IMR-90 (cell line): ENCODE measurements at regions not wholly inside any gene's neighbourhood (a gene's known extent, or its start where the extent isn't known, plus 50 kb on each side); places are given as distances from the start of the nearest gene placed in this dataset.

ENCODE experiments used
- BHLHE40 ChIP-seq: fragments of 150-350 bp; IDR thresholded peaks from 2 replicates; pipeline ENCODE4 v1.6.1; 2016; ENCODE audit warnings: mild to moderate bottlenecking, low read depth, low read length
- MAFK ChIP-seq: IDR thresholded peaks from 2 replicates; pipeline ENCODE4 v1.6.1; 2012; ENCODE audit warnings: low read depth, low read length, improper control_type of control experiment
- MAZ ChIP-seq: IDR thresholded peaks from 2 replicates; pipeline ENCODE4 v1.6.1; 2012; ENCODE audit warnings: low read depth, mild to moderate bottlenecking, low read length, improper control_type of control experiment, moderate library complexity, borderline replicate concordance
- TF ChIP-seq, protein P1 (sequence below): fragments of 150-350 bp; IDR thresholded peaks from 2 replicates; pipeline ENCODE4 v1.6.1; 2017; ENCODE audit warnings: mild to moderate bottlenecking, antibody characterized with exemption, low read length, low read depth
- TF ChIP-seq, protein P2 (sequence below): conservative IDR thresholded peaks from 2 replicates; pipeline ENCODE4 v1.5.1; 2012; ENCODE audit warnings: mild to moderate bottlenecking, low read depth, low read length, improper control_type of control experiment

- TF ChIP-seq, protein P1, sequence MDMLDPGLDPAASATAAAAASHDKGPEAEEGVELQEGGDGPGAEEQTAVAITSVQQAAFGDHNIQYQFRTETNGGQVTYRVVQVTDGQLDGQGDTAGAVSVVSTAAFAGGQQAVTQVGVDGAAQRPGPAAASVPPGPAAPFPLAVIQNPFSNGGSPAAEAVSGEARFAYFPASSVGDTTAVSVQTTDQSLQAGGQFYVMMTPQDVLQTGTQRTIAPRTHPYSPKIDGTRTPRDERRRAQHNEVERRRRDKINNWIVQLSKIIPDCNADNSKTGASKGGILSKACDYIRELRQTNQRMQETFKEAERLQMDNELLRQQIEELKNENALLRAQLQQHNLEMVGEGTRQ = no peak
- TF ChIP-seq, protein P2, sequence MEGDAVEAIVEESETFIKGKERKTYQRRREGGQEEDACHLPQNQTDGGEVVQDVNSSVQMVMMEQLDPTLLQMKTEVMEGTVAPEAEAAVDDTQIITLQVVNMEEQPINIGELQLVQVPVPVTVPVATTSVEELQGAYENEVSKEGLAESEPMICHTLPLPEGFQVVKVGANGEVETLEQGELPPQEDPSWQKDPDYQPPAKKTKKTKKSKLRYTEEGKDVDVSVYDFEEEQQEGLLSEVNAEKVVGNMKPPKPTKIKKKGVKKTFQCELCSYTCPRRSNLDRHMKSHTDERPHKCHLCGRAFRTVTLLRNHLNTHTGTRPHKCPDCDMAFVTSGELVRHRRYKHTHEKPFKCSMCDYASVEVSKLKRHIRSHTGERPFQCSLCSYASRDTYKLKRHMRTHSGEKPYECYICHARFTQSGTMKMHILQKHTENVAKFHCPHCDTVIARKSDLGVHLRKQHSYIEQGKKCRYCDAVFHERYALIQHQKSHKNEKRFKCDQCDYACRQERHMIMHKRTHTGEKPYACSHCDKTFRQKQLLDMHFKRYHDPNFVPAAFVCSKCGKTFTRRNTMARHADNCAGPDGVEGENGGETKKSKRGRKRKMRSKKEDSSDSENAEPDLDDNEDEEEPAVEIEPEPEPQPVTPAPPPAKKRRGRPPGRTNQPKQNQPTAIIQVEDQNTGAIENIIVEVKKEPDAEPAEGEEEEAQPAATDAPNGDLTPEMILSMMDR = peak; percentile 47
- TF ChIP-seq MAFK = no peak
- no peak for TF ChIP-seq MAZ
- TF ChIP-seq BHLHE40 = no peak
These were observed 204.9 kb downstream of the SMARCA1 start for GRCh38 chrX:129318375-129318774.
